ENCODE measurements at regions not wholly inside any gene's neighbourhood (a gene's known extent, or its start where the extent isn't known, plus 50 kb on each side); places are given as distances from the start of the nearest gene placed in this dataset.

GRCh38 chr6:93964926-93965325, 545.6 kb upstream of the EPHA7 start:
- Histone ChIP-seq H3K27ac (ENCODE audit: low read depth in 2 of 2, low read length in 2 of 2) (no peak overlapping the region), H3K4me1 (ENCODE audit: control insufficient read depth in 2 of 2, insufficient read depth in 2 of 2, low read length in 2 of 2) (peaks cover 0 to 14% of the 10 kb centered on the region in 2 donors), H3K4me3 (ENCODE audit: low read length in 2 of 2) (no peak overlapping the region), H3K27me3 (ENCODE audit: control insufficient read depth in 2 of 2, insufficient read depth in 2 of 2, low read length in 2 of 2) (no peaks in the 10 kb centered on the region), H3K9ac (ENCODE audit: low read depth in 1 of 2, low read length in 2 of 2) (no peak overlapping the region), H3K36me3 (ENCODE audit: control insufficient read depth in 2 of 2, insufficient read depth in 2 of 2, low read length in 2 of 2) (no peaks in the 10 kb centered on the region), H3K9me3 (ENCODE audit: control insufficient read depth in 2 of 2, low read length in 2 of 2) (no peaks in the 10 kb centered on the region)

GRCh38 chr6:93964321-93964720, 545.0 kb upstream of the EPHA7 start:
- Histone ChIP-seq H3K27me3 (ENCODE audit: control insufficient read depth in 2 of 2, insufficient read depth in 2 of 2, low read length in 2 of 2) (no peaks in the 10 kb centered on the region), H3K9ac (ENCODE audit: low read depth in 1 of 2, low read length in 2 of 2) (no peak overlapping the region), H3K4me1 (ENCODE audit: control insufficient read depth in 2 of 2, insufficient read depth in 2 of 2, low read length in 2 of 2) (peaks cover 0 to 14% of the 10 kb centered on the region in 2 donors), H3K4me3 (ENCODE audit: low read length in 2 of 2) (no peak overlapping the region), H3K27ac (ENCODE audit: low read depth in 2 of 2, low read length in 2 of 2) (no peak overlapping the region), H3K36me3 (ENCODE audit: control insufficient read depth in 2 of 2, insufficient read depth in 2 of 2, low read length in 2 of 2) (no peaks in the 10 kb centered on the region), H3K9me3 (ENCODE audit: control insufficient read depth in 2 of 2, low read length in 2 of 2) (no peaks in the 10 kb centered on the region)

GRCh38 chr6:93962566-93962965, 543.2 kb upstream of the EPHA7 start:
- no peak overlapping the region for H3K27ac ChIP-seq (ENCODE audit: low read depth in 2 of 2, low read length in 2 of 2)
- no peak overlapping the region for H3K9ac ChIP-seq (ENCODE audit: low read depth in 1 of 2, low read length in 2 of 2)
- H3K4me3 ChIP-seq (ENCODE audit: low read length in 2 of 2): no peak overlapping the region
- no peaks in the 10 kb centered on the region for H3K36me3 ChIP-seq (ENCODE audit: control insufficient read depth in 2 of 2, insufficient read depth in 2 of 2, low read length in 2 of 2)
- H3K27me3 ChIP-seq (ENCODE audit: control insufficient read depth in 2 of 2, insufficient read depth in 2 of 2, low read length in 2 of 2): no peaks in the 10 kb centered on the region
- H3K4me1 ChIP-seq (ENCODE audit: control insufficient read depth in 2 of 2, insufficient read depth in 2 of 2, low read length in 2 of 2): peaks cover 0 to 11% of the 10 kb centered on the region in 2 donors
- H3K9me3 ChIP-seq (ENCODE audit: control insufficient read depth in 2 of 2, low read length in 2 of 2): no peaks in the 10 kb centered on the region

- no peak overlapping the region for H3K4me3 ChIP-seq (ENCODE audit: low read length in 2 of 2)
- no peaks in the 10 kb centered on the region for H3K9me3 ChIP-seq (ENCODE audit: control insufficient read depth in 2 of 2, low read length in 2 of 2)
- no peak overlapping the region for H3K27ac ChIP-seq (ENCODE audit: low read depth in 2 of 2, low read length in 2 of 2)
- H3K9ac ChIP-seq (ENCODE audit: low read depth in 1 of 2, low read length in 2 of 2): no peak overlapping the region
- H3K4me1 ChIP-seq (ENCODE audit: control insufficient read depth in 2 of 2, insufficient read depth in 2 of 2, low read length in 2 of 2): no peaks in the 10 kb centered on the region
- no peaks in the 10 kb centered on the region for H3K36me3 ChIP-seq (ENCODE audit: control insufficient read depth in 2 of 2, insufficient read depth in 2 of 2, low read length in 2 of 2)
- no peaks in the 10 kb centered on the region for H3K27me3 ChIP-seq (ENCODE audit: control insufficient read depth in 2 of 2, insufficient read depth in 2 of 2, low read length in 2 of 2)
Measured at GRCh38 chr6:93954584-93954983, 535.2 kb upstream of the EPHA7 start.

GRCh38 chr6:93943661-93944060, 524.3 kb upstream of the EPHA7 start:
- no peak overlapping the region for H3K4me3 ChIP-seq (ENCODE audit: low read length in 2 of 2)
- no peaks in the 10 kb centered on the region for H3K27me3 ChIP-seq (ENCODE audit: control insufficient read depth in 2 of 2, insufficient read depth in 2 of 2, low read length in 2 of 2)
- H3K9ac ChIP-seq (ENCODE audit: low read depth in 1 of 2, low read length in 2 of 2): no peak overlapping the region
- no peaks in the 10 kb centered on the region for H3K36me3 ChIP-seq (ENCODE audit: control insufficient read depth in 2 of 2, insufficient read depth in 2 of 2, low read length in 2 of 2)
- H3K27ac ChIP-seq (ENCODE audit: low read depth in 2 of 2, low read length in 2 of 2): no peak overlapping the region
- H3K9me3 ChIP-seq (ENCODE audit: control insufficient read depth in 2 of 2, low read length in 2 of 2): no peaks in the 10 kb centered on the region
- H3K4me1 ChIP-seq (ENCODE audit: control insufficient read depth in 2 of 2, insufficient read depth in 2 of 2, low read length in 2 of 2): no peaks in the 10 kb centered on the region

GRCh38 chr6:93940381-93940780, 521.0 kb upstream of the EPHA7 start:
- no peaks in the 10 kb centered on the region for H3K9me3 ChIP-seq (ENCODE audit: control insufficient read depth in 2 of 2, low read length in 2 of 2)
- no peaks in the 10 kb centered on the region for H3K36me3 ChIP-seq (ENCODE audit: control insufficient read depth in 2 of 2, insufficient read depth in 2 of 2, low read length in 2 of 2)
- H3K4me1 ChIP-seq (ENCODE audit: control insufficient read depth in 2 of 2, insufficient read depth in 2 of 2, low read length in 2 of 2): no peaks in the 10 kb centered on the region
- H3K27me3 ChIP-seq (ENCODE audit: control insufficient read depth in 2 of 2, insufficient read depth in 2 of 2, low read length in 2 of 2): no peaks in the 10 kb centered on the region
- no peak overlapping the region for H3K9ac ChIP-seq (ENCODE audit: low read depth in 1 of 2, low read length in 2 of 2)
- H3K4me3 ChIP-seq (ENCODE audit: low read length in 2 of 2): no peak overlapping the region
- H3K27ac ChIP-seq (ENCODE audit: low read depth in 2 of 2, low read length in 2 of 2): no peak overlapping the region

GRCh38 chr6:93932175-93932574, 512.8 kb upstream of the EPHA7 start:
- no peak overlapping the region for H3K27ac ChIP-seq (ENCODE audit: low read depth in 2 of 2, low read length in 2 of 2)
- no peaks in the 10 kb centered on the region for H3K36me3 ChIP-seq (ENCODE audit: control insufficient read depth in 2 of 2, insufficient read depth in 2 of 2, low read length in 2 of 2)
- no peaks in the 10 kb centered on the region for H3K4me1 ChIP-seq (ENCODE audit: control insufficient read depth in 2 of 2, insufficient read depth in 2 of 2, low read length in 2 of 2)
- H3K4me3 ChIP-seq (ENCODE audit: low read length in 2 of 2): no peak overlapping the region
- H3K27me3 ChIP-seq (ENCODE audit: control insufficient read depth in 2 of 2, insufficient read depth in 2 of 2, low read length in 2 of 2): no peaks in the 10 kb centered on the region
- no peak overlapping the region for H3K9ac ChIP-seq (ENCODE audit: low read depth in 1 of 2, low read length in 2 of 2)
- no peaks in the 10 kb centered on the region for H3K9me3 ChIP-seq (ENCODE audit: control insufficient read depth in 2 of 2, low read length in 2 of 2)

GRCh38 chr6:93927731-93928130, 508.4 kb upstream of the EPHA7 start:
- Histone ChIP-seq H3K4me3 (ENCODE audit: low read length in 2 of 2) (no peak overlapping the region), H3K9ac (ENCODE audit: low read depth in 1 of 2, low read length in 2 of 2) (no peak overlapping the region), H3K27me3 (ENCODE audit: control insufficient read depth in 2 of 2, insufficient read depth in 2 of 2, low read length in 2 of 2) (no peaks in the 10 kb centered on the region), H3K27ac (ENCODE audit: low read depth in 2 of 2, low read length in 2 of 2) (no peak overlapping the region), H3K9me3 (ENCODE audit: control insufficient read depth in 2 of 2, low read length in 2 of 2) (no peaks in the 10 kb centered on the region), H3K36me3 (ENCODE audit: control insufficient read depth in 2 of 2, insufficient read depth in 2 of 2, low read length in 2 of 2) (no peaks in the 10 kb centered on the region), H3K4me1 (ENCODE audit: control insufficient read depth in 2 of 2, insufficient read depth in 2 of 2, low read length in 2 of 2) (no peaks in the 10 kb centered on the region)

- H3K4me1 ChIP-seq (ENCODE audit: control insufficient read depth in 2 of 2, insufficient read depth in 2 of 2, low read length in 2 of 2): no peaks in the 10 kb centered on the region
- H3K27ac ChIP-seq (ENCODE audit: low read depth in 2 of 2, low read length in 2 of 2): no peak overlapping the region
- H3K9me3 ChIP-seq (ENCODE audit: control insufficient read depth in 2 of 2, low read length in 2 of 2): no peaks in the 10 kb centered on the region
- H3K36me3 ChIP-seq (ENCODE audit: control insufficient read depth in 2 of 2, insufficient read depth in 2 of 2, low read length in 2 of 2): no peaks in the 10 kb centered on the region
- no peak overlapping the region for H3K9ac ChIP-seq (ENCODE audit: low read depth in 1 of 2, low read length in 2 of 2)
- H3K27me3 ChIP-seq (ENCODE audit: control insufficient read depth in 2 of 2, insufficient read depth in 2 of 2, low read length in 2 of 2): no peaks in the 10 kb centered on the region
- no peak overlapping the region for H3K4me3 ChIP-seq (ENCODE audit: low read length in 2 of 2)
Measured at GRCh38 chr6:93919365-93919764, 500.0 kb upstream of the EPHA7 start.

- Histone ChIP-seq H3K9ac (ENCODE audit: low read depth in 1 of 2, low read length in 2 of 2) (no peak overlapping the region), H3K36me3 (ENCODE audit: control insufficient read depth in 2 of 2, insufficient read depth in 2 of 2, low read length in 2 of 2) (no peaks in the 10 kb centered on the region), H3K27ac (ENCODE audit: low read depth in 2 of 2, low read length in 2 of 2) (no peak overlapping the region), H3K9me3 (ENCODE audit: control insufficient read depth in 2 of 2, low read length in 2 of 2) (no peaks in the 10 kb centered on the region), H3K4me1 (ENCODE audit: control insufficient read depth in 2 of 2, insufficient read depth in 2 of 2, low read length in 2 of 2) (no peaks in the 10 kb centered on the region), H3K4me3 (ENCODE audit: low read length in 2 of 2) (no peak overlapping the region), H3K27me3 (ENCODE audit: control insufficient read depth in 2 of 2, insufficient read depth in 2 of 2, low read length in 2 of 2) (no peaks in the 10 kb centered on the region)
Measured at GRCh38 chr6:93918258-93918657, 498.9 kb upstream of the EPHA7 start.

- Histone ChIP-seq H3K4me1 (ENCODE audit: control insufficient read depth in 2 of 2, insufficient read depth in 2 of 2, low read length in 2 of 2) (no peaks in the 10 kb centered on the region), H3K9ac (ENCODE audit: low read depth in 1 of 2, low read length in 2 of 2) (no peak overlapping the region), H3K36me3 (ENCODE audit: control insufficient read depth in 2 of 2, insufficient read depth in 2 of 2, low read length in 2 of 2) (no peaks in the 10 kb centered on the region), H3K27ac (ENCODE audit: low read depth in 2 of 2, low read length in 2 of 2) (no peak overlapping the region), H3K4me3 (ENCODE audit: low read length in 2 of 2) (no peak overlapping the region), H3K9me3 (ENCODE audit: control insufficient read depth in 2 of 2, low read length in 2 of 2) (no peaks in the 10 kb centered on the region), H3K27me3 (ENCODE audit: control insufficient read depth in 2 of 2, insufficient read depth in 2 of 2, low read length in 2 of 2) (no peaks in the 10 kb centered on the region)
Measured at GRCh38 chr6:93917216-93917615, 497.9 kb upstream of the EPHA7 start.
